NCI-H524 treated with DMSO at 0.1 percent for 48 hours (cell line): ENCODE measurements at regions not wholly inside any gene's neighbourhood (a gene's known extent, or its start where the extent isn't known, plus 50 kb on each side); places are given as distances from the start of the nearest gene placed in this dataset.

Source experiments
- DNase-seq: peaks from one replicate; lab custom pipeline; 2025; lab: John Stamatoyannopoulos, UW

- no peak for DNase-seq
Measured at GRCh38 chr11:33616552-33616951, 84.1 kb downstream of the C11orf91 start.

- DNase-seq, result no peak
Measured at GRCh38 chr11:33615751-33616150, 84.9 kb downstream of the C11orf91 start.

GRCh38 chr11:33613404-33613803, 87.2 kb downstream of the C11orf91 start:
- no peak for DNase-seq

DNA sequence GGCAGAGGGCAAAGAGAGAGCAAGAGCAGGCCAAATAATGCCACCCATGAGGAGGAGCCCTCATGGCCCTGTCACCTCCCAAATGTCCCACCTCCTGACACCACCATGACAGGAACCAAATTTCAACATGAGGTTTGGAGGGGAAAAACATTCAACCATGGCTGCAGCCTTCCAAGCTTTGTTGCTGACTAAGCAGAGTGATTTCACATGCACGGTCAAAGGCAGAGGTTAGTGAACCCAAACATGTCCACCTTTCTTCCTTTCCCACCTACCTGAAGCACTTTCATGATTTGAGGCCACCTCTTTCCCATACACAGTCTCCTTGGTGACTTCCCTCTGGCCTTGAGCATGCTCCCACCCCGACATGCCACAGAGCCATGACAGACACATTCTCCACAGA, 89.7 kb downstream of the C11orf91 start:
- no peak for DNase-seq

DNA sequence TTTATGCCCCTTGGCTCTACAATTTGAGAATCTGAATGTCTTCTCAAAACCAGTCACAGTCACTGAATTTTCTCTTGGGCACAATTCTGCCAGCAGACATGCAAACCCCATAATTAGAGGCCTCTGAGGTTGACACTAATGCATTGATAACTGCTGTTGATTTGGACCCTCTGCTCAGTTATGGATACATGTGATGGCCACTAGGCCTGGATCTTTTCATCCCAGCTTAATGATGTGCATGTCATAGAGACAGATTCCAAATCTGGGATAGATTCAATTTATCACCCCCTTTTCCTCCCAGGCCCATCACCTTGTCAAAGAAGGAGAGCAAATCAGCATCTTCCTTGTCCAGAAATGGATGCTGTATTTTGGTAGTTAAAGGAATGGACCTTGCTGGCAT, 92.2 kb downstream of the C11orf91 start:
- DNase-seq, result no peak

GRCh38 chr11:33606762-33607161, 93.9 kb downstream of the C11orf91 start:
- DNase-seq, result no peak

DNA sequence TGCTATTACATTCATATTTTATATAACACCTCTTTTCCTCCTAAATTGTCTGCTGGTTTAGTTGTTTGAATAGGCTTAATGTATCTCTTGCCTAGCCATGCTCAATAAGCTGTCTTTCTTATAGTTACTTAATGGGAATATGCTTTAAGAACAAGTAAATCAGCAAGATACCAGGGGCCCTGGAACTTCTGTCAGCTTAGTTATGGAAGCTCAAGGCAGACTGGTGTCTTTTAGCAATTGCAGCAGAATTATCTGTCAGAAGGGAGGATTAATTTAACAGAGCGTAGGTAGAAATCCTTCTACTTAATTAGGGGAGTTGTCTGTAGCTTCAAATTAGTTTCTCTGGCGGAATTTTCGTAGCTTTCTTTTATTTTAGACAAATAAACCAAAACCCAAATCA, 94.9 kb downstream of the C11orf91 start:
- DNase-seq, result no peak

DNA sequence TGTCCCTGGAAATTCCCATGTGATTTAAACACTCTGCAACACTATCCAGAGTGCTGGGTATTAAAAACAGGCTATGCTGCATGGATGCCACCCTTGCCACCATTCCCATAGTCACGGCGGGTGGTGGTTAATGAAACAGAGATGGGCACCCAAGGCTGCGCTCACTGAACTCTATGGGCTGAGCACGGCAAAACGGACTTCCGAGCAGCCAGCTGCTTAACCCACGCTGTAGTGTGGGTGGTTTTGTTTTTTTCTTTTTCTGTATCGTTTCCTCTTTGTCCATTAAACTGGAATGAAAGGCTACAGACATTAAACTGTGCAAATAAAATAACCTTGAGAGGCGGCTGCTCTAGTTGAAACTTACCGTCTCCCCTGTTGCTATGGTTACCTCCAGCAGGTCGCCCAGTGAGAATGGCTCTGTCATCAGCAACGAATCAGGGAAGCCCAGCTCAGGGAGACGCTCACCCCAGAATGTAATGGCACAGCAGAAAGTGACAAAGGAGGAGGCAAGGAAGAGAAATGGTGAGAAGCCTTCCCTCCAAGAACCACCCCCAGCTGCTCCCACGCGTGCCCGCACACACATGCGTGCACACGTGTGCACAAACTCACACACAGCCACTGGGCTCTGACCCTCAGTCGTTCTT, 102.1 kb downstream of the C11orf91 start:
- no peak for DNase-seq

- no peak for DNase-seq
Measured at GRCh38 chr11:33594188-33594587, 106.4 kb downstream of the C11orf91 start.

DNA sequence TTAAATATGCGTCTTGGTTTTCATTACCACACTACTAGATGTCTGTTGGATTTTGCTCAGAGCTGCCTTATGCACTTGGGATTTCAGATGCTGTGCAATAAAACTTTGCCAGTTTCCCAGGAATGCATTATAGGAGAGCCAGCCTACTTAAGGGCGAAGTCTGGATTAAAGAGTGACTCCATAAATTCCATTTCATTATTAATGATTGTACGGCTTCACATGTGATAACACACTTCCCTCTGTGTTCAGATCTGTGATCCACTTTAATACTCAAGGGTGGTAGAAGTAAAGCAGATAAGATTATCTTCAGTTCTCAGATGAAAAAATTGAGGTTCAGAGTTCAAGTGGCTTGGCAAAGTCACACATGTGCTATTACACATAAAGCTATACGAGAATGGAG, 110.2 kb downstream of the C11orf91 start:
- DNase-seq, result no peak

DNA sequence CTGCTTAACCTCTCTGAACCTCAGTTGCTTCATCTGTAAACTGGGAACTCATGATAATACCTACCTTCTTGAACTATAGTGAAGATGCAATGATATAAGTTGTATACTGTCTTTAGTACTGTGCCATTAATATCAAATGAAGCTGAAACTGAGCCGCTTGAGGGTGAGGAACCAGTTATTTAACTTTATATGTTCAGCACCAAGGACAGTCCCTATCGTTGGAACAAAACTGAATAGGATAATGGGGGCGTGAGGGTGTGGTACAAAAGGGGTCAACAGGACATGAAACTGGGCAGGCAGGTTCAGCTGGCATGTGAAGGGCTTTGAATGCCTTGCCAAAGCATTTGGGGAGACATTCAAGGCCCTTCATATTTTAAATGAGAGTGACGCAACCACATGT, 112.6 kb downstream of the C11orf91 start:
- no peak for DNase-seq

DNA sequence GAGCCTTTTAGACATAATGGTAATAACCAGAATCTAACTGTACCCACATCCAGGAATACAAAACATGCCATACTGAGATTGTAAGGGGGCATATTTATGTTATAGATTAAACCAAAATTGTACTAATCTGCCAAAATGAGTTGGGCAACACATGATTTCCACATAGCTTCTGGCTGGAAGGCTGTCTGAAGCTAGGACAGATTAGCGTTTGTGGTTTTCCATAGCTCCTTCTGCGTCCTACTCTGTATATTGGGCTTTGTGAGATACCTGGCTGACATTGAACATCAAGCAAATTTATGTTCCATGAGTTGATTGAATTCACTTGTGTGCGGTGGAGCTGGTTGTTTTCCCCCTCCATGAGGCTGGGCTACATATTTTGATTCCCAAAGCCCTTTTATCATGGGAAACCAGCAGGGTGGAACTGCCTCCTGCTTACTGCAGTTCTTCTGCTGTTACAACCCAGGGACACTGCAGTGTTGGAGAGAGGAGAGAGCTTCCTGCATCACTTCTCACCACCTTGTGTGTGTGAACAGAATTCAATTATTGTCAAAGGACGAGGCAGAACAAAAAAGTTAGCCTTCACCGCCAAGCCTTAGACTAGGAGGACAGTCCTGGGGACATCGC, 114.9 kb downstream of the C11orf91 start:
- DNase-seq, result no peak

- no peak for DNase-seq
Measured at GRCh38 chr11:33582636-33583325, 117.8 kb downstream of the C11orf91 start.

DNA sequence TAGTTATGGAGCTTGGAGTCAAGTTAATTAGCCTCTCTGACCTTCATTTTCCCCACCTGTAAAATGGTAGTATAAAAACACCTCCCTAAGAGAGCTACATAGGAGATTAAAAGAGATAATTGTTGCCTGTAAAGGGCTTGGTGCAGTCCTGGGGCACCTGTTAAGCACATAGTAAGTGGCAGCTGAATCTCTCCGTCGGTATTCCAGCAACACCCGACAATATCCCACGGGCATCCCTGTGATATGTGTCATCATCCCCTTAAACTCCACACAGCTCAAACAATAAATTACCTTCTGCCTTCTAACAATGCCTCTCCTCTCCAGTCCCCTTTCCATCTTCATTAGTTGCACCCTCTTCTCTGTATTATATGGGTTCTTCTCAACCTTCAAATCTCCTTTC, 121.5 kb downstream of the C11orf91 start:
- DNase-seq, result no peak

GRCh38 chr11:33577204-33577603, 123.4 kb downstream of the C11orf91 start:
- DNase-seq, result no peak

- DNase-seq, result no peak
Measured at GRCh38 chr11:33575311-33575710, 125.3 kb downstream of the C11orf91 start.

DNA sequence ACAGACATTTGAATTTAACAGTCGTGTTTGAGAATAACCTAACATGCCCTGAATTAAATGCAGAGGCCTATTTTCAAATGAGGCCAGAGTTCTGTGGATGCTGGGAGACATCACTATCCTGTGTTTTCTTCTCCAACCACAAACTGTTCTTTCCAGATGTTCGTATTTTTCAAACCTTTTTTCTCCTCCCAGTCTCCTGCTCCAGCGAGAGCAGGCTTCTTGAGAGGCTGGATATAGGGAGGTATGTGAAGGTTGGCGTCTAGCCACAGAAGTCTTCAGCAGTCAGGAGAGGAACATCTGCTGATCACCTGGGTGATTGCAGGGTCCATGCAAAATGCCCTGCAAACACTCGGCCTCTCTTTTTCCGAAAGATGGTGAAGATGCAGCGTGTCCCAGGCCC, 126.3 kb downstream of the C11orf91 start:
- DNase-seq, result no peak

- DNase-seq, result no peak
Measured at GRCh38 chr11:33569333-33569732, 131.3 kb downstream of the C11orf91 start.

- DNase-seq, result no peak
Measured at GRCh38 chr11:33567004-33567403, 133.6 kb downstream of the C11orf91 start.

- DNase-seq, result no peak
Measured at GRCh38 chr11:33564856-33565453, 135.7 kb downstream of the C11orf91 start.

DNA sequence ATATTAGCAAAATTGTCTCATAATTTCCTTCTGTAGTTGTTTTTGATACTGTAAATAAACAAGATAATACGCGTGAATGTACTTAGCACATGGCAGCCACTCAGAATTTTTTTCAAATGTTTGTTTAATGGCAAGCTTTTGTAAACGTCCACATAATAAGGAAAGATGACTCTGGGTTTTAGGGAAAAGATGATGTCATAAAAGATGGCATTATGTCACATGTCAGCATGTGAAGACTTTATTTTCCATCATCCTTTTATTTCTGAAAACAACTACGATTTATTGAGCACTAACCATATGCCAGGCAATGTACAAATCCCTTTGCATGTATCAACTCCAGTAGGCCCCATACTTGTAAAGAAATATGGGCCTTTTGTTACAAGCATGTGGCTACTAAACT, 139.9 kb downstream of the C11orf91 start:
- no peak for DNase-seq

- DNase-seq, result no peak
Measured at GRCh38 chr11:33559567-33559966, 141.1 kb downstream of the C11orf91 start.

DNA sequence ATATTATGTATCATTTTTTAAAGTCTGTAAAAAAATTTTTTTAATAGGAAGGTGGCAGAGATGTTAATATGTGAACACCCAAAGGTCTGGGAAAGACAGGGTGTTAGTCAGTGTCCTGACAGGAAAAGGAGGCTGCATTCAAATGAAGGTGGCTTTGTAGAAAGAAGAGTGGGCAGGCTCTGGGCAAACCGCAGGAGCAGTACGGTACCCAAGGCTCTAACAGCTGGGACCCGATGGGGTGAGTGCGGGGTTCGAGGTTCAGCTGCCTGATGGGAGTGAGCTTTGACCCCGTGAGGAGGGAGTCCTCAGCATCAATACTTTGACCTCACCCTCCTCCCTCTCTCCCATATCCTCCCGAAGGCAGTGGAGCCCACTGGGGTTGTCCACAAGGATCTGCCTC, 142.5 kb downstream of the C11orf91 start:
- no peak for DNase-seq
